Brain microvascular endothelial cell (primary cell): ENCODE measurements at regions not wholly inside any gene's neighbourhood (a gene's known extent, or its start where the extent isn't known, plus 50 kb on each side); places are given as distances from the start of the nearest gene placed in this dataset.

Source experiments
- DNase-seq: peaks from one replicate; pipeline ENCODE4 v3.0.0-alpha.2; 2020
- H3K27ac ChIP-seq: fragments of 250-450 bp; sonication (Bioruptor Pico); 2 replicates; pipeline ENCODE4 v1.5.1; 2020; ENCODE audit warnings: mild to moderate bottlenecking, moderate library complexity
- H3K27me3 ChIP-seq: fragments of 250-450 bp; sonication (Bioruptor Pico); replicated peaks from 2 replicates; pipeline ENCODE4 v1.5.1; 2020; ENCODE audit warnings: mild to moderate bottlenecking
- H3K36me3 ChIP-seq: fragments of 250-450 bp; sonication (Bioruptor Pico); replicated peaks from 2 replicates; pipeline ENCODE4 v1.5.1; 2020; ENCODE audit warnings: mild to moderate bottlenecking
- H3K4me3 ChIP-seq: 2 replicates; pipeline ENCODE4 v1.5.1; 2011; ENCODE audit warnings: low read depth, mild to moderate bottlenecking, control low read depth, low read length, moderate library complexity
- CTCF ChIP-seq: IDR thresholded peaks from 2 replicates; pipeline ENCODE4 v1.5.1; 2011; ENCODE audit warnings: low read depth, mild to moderate bottlenecking, moderate library complexity, low read length, control low read depth, inconsistent platforms; ENCODE audit errors: missing control alignments
- in situ Hi-C: cut with HindIII; loops from 2 replicates; pipeline ENCODE4 v1.10.0; 2017; ENCODE audit warnings: low sequenced_read_pairs, low pct_ligation_motif_present

DNA sequence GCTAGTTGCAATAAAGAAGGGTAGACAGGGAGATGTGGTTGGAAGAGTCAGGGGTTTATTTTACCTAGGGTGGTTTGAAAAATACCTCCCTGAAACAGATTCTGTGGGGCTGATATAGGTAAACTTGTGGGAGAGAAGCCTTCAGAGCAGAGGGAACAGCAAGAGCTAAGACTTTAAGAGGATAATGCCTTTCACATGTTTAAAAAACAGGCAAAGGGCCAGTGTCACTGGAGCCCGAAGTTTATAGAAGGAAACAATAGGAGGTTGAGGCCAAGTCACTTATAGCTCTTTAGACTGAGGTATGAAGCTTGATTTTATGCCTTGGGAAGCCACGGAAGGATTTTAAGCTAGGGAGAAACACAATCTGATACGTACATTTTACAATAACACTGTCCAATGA is 448.7 kb downstream of the TAFA4 start:
- in situ Hi-C loops = no loop called here
- H3K36me3 ChIP-seq = no peaks in the 10 kb centered on the region
- H3K27ac ChIP-seq = no peak overlapping the region
- DNase-seq = no peak
- TF ChIP-seq CTCF = no peak
- H3K27me3 ChIP-seq = no peaks in the 10 kb centered on the region
- no peak overlapping the region for H3K4me3 ChIP-seq

DNA sequence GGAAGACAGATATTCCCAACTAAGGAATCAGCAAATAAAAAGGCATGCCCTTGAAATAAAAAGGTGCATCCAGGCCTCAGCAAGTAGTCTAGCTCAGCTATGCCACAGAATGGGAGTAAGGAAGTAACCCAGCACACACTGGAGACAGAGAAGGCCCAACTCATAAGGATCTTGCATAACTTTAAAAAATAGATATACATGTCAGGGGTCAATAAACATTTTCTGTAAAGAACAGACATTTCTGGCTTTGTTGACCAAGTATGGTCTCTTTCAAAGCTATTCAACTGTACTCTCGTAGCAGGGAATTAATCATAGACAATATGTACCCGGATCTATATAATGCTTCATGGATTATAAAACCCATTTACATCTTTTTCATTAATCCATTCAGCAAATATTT is 449.3 kb downstream of the TAFA4 start:
- no peak for TF ChIP-seq CTCF
- H3K4me3 ChIP-seq = no peak overlapping the region
- in situ Hi-C loops = no loop called here
- no peaks in the 10 kb centered on the region for H3K27me3 ChIP-seq
- DNase-seq = no peak
- no peaks in the 10 kb centered on the region for H3K36me3 ChIP-seq
- H3K27ac ChIP-seq = no peak overlapping the region

DNA sequence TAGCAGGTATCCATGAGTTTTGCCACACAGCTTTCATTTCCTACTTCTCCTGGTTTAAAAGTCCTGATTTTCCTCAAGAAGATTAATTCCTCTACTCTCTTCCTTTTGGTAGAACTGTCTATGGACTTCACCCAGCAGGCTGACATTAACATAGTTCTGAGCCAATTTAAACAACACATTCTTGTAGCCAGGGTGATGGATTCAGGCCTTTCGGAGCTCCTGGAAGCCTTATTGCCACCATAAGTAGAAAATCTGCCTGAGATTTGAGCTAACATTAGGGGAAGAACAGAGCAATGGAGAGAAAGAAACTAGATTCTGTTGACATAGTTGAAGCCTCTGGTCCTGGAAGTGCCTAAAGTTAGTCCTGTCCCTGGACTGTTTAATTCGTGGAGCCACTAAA is 449.8 kb downstream of the TAFA4 start:
- Histone ChIP-seq H3K36me3 (no peaks in the 10 kb centered on the region), H3K27ac (no peak overlapping the region), H3K27me3 (no peaks in the 10 kb centered on the region), H3K4me3 (no peak overlapping the region)
- in situ Hi-C loops = no loop called here
- no peak for DNase-seq
- TF ChIP-seq CTCF = no peak

DNA sequence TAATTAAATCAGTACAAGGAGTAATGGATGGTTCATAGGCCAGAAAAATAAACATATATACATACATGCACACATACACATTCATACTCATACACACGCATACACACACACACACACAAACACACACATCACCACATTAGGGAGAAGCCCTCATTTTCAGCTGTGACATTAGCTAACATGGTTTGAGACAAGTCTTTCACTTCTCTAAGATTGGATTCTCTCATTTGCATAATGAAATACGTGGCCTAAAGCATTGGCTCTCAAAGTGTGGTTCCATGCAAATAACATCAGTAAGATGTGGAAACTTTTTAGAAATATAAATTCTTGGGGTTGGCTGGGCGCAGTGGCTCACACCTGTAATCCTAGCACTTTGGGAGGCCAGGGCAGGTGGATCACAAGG is 452.6 kb downstream of the TAFA4 start:
- H3K27me3 ChIP-seq = no peaks in the 10 kb centered on the region
- DNase-seq = no peak
- no peaks in the 10 kb centered on the region for H3K36me3 ChIP-seq
- in situ Hi-C loops = no loop called here
- no peak overlapping the region for H3K4me3 ChIP-seq
- no peak overlapping the region for H3K27ac ChIP-seq
- TF ChIP-seq CTCF = no peak

- Histone ChIP-seq H3K27ac (no peak overlapping the region), H3K36me3 (no peaks in the 10 kb centered on the region), H3K27me3 (no peaks in the 10 kb centered on the region), H3K4me3 (no peak overlapping the region)
- no peak for DNase-seq
- no peak for TF ChIP-seq CTCF
- in situ Hi-C loops = no loop called here
Measured at GRCh38 chr3:68468695-68469375, 463.5 kb downstream of the TAFA4 start.

DNA sequence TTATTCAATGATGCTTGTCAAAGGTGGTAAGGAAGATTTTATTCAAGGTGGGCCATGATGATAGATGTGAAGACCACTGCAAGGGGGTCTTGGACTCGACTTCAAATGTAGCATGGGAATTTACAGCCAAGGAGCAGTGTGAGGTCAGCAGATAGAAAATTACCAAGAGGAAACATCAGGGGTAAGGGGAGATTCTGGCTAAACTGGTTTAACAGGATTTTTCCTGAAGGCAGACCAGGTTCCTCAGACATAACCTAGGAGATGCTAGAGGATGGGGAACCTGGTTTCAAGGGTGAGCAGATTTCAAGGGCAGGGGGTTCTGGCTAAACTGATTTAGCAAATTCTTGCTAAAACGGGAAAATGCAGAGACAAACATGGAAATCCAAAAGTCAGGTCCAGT is 464.9 kb downstream of the TAFA4 start:
- H3K27me3 ChIP-seq = no peaks in the 10 kb centered on the region
- TF ChIP-seq CTCF = no peak
- H3K36me3 ChIP-seq = no peaks in the 10 kb centered on the region
- in situ Hi-C loops = no loop called here
- H3K4me3 ChIP-seq = no peak overlapping the region
- H3K27ac ChIP-seq = no peak overlapping the region
- DNase-seq = no peak
